HCEC 1CT (cell line): ENCODE measurements at regions not wholly inside any gene's neighbourhood (a gene's known extent, or its start where the extent isn't known, plus 50 kb on each side); places are given as distances from the start of the nearest gene placed in this dataset.

Experiments
- DNase-seq: peaks from one replicate; pipeline ENCODE4 v3.0.0-alpha.2; 2017

DNA sequence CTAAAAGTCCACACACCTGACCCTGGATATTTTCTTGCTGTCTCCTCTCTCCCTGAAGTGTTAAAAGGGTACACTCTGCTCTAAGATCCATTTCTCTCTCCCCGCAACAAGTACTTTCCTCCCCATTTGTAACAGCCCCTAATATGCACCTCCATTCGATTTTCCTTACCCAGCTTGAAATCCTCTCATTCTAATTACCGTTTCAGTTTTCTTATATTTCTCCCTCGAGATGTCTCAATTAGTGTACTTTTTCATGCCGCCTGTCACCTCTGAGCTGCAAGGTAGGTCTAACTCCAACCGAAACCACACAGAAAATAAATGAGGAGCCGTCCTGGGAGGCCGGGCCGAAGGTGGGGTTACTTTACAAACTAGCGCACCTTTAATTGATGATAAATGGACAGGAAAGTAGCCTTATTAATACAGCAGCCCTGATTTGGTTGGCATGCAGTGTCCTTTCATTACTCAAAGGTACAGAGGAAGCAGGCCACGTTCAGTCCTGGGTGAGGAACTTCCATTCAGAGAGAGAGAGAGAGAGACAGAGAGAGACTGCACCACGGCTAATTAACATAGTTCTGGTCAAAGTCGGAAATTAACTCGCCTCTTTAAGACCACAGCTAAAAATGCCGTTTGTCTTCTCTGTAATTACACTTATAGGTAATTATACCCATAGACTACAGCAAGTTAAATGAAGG is 319.9 kb downstream of the ARRDC4 start:
- DNase-seq, result no peak

DNA sequence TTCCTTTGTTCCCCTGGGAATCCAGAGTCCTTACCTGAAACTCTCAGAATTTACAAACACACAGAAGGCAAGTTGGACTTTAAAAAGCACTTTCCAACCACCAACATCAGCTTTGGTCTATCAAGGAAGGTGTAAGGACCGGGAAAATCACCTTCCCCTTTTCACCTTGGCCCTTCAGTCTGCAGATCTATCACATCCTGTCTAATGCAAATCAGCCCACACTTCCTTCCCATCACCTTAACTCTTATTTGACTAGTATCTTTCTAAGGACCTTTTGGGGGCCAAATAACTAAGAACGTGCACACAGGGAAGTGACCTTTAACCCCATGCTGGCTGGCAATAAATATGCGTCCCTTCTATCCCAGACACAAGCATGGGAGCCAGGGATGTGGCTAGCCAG is 320.6 kb downstream of the ARRDC4 start:
- no peak for DNase-seq

DNA sequence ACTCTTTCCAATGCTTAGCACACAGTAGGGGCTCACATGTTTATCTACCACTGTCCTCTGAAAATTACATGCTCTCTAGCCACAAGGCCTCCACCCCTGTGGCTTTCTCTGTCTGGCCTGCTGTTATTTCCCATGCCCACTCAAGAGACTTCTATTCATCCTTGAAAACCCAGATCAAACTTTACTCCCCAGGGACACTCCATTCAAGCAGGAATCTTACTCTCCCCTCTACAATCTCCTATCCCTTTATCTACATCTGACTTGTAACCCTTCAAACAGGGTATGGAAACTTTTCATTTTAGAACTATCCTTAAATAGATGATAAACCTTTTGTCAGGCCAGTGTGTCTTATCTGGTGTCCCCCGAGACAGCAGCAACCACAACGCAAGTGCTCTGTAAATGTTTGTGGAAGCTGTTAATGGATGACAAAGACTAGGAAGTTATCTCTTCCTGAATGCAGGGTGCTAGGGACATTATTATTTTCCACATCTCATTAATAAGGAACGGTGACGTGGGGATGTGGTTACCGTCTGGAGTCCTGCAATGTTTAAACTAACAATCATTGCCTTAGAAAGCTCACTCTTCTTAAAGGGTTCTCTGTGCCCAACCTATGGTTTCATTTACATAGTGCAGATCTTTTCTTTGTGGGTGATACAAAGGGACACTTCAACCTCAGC is 322.3 kb downstream of the ARRDC4 start:
- no peak for DNase-seq

DNA sequence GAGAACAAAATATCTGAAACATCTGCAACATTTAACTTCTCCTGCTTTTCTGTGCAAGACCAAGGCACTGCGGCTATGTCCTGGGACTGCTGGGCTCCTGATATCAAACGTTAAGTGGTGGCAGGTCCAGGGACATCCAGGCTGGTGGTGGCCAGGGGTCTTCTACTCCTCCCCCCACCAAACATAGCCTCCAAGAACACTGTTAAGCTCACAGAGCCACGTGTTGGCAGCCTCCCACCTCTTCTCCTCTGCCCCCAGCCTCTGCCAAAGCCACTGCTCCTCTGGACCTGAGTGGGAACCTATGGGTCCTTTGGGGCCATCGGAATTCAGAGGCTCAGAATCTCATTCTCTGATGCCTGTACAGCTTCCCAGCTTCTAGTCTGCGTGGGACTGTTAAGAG is 325.7 kb downstream of the ARRDC4 start:
- no peak for DNase-seq

DNA sequence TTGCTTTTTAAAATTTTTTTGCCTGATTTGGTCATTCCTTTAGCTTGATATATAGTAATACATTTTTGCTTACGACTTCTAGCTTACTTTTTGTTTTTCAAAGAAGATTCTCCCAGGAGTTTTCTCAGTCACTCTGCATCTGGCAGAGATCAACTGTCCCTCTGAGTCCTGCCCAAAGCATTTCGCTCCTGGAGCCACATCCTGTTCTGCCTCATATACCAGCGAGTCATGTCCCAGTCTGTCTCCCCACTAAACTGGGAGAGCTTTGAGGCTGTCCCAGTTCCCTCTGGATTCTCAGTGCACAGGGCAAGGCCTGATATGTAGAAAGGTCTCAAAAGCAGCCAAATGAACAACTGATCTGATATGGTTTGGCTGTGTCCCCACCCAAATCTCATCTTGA is 326.3 kb downstream of the ARRDC4 start:
- DNase-seq, result no peak

DNA sequence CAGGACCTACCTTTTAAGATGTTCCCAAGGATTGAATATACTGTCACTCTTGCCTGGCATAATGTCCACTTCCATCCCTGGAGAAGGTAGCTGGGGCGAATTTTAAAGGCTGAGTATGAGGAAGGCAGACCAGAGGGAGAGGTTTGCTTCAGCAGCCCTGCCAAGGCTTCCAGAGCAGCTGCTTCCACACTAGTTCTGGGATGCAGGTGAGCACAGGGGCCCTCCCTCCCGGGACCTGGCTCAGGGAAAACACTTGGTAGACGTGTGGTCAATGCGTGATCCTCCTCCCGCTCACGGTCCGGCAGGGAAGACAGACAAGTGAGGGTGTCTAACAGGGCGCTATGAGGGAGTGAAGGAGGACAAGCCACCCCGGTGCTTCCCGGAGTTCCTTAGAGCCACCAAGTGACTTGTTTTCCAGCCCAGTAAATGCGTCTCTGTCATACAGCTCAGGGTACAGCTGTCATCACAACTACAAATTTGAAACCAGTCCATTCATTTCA is 327.6 kb downstream of the ARRDC4 start:
- no peak for DNase-seq

DNA sequence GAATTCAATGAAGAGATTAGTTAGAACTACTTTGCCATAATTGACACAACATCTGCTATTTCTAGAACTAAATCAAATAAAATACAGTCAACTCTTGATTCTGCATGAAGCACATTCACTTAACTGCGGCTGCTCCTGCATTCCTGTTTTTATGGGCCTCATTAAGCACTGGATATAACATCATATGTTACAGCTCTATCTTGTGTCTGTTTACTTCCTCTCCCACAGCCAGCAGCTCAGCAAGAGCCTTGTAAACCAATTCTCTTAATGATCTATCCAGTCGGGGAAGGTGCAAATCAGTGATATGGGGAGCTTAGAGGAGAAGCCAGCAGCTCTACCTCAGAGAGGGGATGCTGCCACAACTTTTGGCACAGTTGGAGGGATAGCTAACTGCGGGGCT is 329.2 kb downstream of the ARRDC4 start:
- no peak for DNase-seq

DNA sequence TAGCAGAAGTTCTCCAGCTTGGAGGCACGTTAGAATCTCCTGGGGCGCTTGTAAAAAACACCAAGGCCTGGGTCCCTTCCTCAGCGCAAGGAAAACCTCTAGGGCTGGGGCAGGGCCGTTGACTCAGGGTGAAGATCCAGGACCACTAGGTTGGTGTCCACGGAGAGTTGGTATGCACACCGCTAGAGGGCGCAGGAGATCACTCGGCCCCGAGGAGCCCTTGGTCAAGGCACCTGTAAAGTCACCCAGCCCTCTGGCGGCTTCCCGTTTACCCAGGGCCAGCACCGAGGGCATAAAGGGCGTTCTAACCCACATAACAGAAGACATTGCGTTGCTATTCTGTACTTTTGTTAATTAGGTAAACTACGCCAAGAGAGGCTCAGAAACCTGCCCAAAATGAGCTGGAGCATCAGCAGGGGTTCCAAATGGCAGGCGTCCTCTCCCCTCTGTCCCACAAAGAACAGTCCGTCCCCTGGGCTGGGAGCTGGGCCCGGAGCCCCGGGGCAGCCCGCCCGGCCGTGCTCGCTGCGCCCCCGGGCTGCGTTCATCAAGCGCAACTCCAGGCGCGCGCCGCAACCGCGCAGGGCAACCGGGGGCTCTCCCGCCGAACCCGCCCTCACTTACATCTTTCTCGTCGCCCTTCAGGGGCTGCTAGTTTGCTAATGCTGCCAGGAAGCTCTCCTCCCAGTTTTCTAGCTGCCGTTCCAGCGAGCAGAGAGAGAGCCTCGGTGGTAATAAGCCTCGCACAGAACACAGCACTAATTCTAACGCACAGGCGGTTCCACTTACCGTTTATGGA is 332.1 kb downstream of the ARRDC4 start:
- DNase-seq, result no peak

DNA sequence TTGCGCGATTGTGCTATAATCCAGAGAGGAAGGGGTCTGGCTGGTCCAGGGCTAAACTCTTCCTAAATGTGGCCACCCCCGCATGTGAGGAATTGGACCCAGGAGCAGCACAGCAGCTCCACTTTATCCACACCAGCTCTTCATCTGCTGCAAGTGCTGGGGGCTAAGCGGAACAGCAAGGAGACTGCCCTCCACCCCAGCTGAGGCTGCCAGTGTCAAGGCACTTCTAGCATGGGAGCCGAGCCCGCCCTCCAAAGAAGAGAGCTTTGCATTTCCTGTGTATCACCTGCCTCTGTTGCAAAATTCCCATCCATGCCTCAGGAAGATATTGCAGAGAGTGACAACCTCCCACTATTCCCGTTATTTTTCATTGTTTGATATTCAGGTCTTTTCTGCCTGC is 333.6 kb downstream of the ARRDC4 start:
- no peak for DNase-seq

DNA sequence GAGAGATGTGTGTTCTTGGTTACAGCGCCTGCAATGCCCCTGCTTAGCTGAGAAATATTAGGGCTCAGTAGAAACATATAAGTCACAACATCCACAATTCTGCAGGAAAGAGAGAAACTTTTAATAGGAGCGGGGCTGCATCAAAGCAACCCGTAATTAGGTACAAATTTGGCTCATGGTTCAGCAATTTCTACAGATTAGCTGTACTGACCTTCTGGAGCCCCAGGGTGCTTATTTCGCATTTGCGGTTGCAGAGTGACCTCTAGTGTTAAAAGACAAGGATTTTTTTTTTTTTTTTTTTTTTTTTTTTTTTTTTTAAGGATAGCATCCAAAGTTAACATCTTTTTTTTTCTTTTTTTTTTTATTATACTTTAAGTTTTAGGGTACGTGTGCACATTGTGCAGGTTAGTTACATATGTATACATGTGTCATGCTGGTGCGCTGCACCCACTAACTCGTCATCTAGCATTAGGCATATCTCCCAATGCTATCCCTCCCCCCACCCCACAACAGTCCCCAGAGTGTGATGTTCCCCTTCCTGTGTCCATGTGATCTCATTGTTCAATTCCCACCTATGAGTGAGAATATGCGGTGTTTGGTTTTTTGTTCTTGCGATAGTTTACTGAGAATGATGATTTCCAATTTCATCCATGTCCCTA is 334.7 kb downstream of the ARRDC4 start:
- DNase-seq, result peak; percentile 34

DNA sequence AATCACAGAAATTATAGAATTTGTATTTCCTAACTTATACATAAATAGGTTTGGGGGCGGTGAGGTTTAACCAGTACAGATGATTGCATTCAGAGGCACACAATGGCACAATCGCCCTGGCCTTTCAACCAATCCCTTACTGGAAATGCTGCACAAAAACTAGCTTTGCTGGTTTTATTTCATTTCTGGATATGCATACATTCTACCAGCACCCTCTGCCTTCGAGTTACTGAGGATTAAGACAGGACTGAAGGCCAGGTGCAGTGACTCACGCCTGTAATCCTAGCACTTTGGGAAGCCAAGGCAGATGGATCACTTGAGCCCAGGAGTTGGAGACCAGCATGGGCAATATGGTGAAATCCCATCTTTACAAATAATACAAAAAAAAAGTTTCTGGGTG is 336.1 kb downstream of the ARRDC4 start:
- no peak for DNase-seq

DNA sequence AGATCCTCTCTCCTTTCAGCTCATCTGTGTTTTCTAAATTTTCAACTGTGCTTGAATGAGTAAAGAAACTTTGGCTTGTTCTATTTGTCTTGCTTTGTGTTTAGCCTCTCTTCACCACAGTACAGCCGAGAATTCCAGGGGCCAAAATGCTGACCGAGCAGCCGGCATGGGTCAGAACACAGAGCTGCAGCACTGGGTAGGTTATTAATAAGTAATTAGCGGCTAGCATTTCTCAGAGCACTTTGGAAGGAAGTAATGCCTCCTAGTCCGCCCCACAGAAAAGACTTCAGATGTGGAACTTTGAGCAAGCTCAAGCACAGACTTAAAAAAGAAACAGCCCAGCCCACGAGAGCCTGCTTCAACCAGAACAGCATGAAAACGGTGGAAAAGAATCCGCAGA is 343.9 kb downstream of the ARRDC4 start:
- DNase-seq, result no peak

DNA sequence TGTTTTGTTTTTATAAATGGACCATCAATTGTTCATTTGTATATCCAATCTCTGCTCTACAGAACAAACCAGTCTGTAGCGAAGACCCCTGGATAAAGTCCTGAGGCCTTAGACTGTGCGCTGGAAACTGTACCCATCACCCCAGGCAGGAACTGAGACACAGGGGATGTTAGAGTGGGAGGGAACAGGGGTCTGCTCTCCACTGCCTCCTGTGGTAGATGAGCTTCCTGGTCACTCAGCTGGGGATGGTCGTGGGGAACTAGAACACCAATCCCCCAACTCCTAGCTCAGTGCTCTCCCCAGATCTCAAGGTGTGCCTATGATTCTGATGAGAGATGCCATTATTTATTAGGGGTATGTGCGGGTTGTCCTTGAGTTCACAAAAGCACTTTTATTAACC is 340.2 kb upstream of the IGF1R start:
- no peak for DNase-seq

DNA sequence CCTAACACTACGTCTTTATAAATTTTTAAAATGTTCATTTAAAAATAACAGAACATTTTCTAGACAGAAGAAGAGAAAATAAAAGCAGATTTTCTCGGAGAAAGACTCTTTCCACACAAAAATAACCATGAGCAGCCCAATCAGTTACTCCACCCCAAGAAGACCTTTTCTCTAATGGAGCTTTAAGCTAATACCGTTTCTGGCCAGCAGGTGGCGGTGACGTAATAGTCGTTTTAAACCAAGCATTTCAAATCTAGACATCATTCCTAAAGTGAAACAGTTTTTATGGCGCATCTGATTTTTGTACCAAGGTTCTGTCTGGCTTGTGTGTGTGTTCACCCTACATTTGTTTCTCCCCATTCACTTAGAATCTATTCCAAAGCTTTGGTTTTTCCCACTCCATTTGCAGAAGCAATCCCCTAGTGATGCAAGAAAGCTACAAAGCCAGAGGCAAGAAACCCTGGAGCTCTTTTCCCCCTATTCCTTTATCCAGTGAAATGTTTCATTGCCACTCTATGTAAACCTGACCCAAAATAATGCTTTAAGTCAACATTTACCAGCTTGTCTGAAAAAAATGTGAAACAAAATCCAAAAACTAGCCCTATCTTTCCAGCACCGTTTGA is 336.7 kb upstream of the IGF1R start:
- DNase-seq, result peak; percentile 42

DNA sequence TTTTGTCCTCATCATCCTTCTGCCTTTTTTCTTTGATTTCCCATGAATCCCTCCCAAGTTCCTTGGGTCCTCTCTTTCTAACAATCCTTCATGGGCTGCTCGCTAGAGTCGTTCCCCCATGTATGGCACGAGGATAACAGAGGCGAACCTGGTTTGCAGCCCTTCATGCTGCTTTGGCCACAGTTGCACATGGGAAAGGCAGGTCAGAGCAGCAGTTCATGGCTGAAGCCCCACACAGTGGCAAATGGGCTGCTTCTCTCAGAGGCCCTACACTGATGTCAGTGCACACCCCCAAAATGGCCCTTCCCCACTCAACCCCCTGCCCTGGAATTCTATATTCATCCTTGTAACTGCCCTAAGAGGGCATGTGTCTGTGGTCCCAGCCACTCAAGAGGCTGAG is 335.4 kb upstream of the IGF1R start:
- DNase-seq, result no peak

DNA sequence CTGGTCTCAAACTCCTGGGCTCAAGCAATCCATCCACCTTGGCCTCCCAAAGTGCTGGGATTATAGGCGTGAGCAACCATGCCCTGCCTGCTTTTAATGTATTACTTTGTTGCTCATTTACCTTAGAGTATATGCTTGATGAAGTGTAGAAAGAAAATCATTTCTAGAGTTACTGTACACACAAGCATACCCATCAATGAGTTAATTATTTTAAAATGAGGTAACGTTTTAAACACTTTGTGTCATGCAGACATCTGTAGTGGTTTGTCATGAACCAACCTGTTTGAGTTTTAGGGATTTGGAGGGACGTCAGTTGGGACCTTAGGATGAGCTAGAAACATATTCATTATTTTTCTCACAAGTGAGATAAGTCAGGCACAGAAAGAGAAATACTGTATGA is 332.4 kb upstream of the IGF1R start:
- DNase-seq, result no peak

DNA sequence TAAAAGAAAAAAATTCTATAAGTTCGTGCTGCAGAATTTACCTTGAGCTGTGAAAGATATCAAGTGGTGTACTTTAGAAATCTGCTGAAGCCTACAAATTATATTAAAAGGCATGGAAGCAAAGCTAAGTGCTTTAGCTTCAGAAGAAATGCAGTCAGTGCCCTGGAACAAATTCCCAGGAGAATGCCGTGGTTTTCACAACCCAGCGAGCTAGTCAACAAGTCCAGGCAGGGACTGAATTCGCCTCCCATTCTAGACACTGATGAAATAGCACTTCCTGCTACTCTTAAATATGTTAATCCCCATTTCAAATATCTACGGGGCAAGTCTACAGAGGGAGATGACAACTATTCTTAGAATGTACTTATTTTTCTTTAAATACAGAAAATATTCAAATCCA is 326.4 kb upstream of the IGF1R start:
- no peak for DNase-seq

DNA sequence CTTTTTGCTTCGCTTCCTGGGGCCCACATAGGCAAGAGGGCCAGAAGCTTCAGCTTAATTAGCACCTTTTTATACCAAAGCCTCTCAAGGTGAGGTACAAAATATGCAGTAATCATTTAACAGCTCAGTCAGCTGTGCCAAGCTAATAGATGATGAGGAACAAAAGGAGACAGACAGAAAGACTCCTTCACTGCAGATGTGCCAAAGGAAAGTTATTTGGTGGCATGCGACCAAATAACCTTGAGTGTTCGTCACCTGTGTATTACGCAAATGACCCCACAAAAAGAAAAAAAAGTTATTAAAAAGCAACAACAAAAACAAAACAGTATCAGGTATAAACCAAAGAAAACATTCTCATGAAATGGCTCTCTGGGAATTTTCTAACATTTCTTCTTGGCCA is 325.8 kb upstream of the IGF1R start:
- DNase-seq, result no peak

DNA sequence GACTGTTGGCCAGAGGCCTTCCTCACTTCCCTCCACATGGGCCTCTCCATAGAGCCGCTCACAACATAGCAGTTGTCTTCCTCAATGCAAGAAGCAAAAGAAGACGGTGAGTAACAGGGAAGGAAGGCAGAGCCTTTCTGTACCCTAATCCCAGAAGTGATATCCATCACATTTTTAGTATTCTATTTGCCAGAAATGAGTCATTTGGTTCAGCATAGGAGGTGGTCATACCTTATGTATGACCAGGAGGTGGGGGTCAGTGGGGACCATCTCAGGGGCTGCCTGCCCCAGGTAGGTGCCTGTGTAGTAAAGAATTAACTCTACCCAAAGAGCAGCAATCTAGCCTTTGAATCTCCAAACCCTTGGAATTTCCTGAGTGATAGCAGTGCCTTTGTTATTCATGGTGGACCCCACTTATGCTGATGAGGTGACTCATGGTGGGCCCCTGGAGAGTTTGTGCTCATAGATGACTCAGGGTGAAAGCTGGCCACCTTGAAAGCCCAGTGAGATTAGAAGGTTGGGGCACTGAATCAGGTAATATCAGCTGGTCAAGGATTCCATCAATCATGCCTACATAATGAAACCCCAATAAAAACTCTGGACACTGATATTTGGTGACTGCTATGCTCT is 323.9 kb upstream of the IGF1R start:
- no peak for DNase-seq

DNA sequence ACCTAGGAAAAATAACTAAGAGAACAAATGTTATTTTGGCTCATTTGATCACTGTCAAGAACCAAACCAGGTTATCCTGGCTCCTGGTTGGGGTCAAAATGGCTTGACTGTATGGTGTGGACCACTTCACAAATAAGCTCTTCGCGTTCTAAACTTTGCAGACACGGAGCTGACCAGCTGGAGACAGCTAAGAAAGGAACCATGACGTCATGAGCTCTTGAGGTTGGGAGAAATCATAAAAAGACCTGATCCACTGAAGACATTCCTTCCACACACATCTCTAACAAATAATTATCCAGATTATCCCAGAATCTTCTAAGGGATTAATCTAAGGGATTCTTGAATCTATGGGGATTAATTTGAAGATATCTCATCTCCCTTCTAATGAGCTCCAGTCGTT is 321.5 kb upstream of the IGF1R start:
- no peak for DNase-seq

DNA sequence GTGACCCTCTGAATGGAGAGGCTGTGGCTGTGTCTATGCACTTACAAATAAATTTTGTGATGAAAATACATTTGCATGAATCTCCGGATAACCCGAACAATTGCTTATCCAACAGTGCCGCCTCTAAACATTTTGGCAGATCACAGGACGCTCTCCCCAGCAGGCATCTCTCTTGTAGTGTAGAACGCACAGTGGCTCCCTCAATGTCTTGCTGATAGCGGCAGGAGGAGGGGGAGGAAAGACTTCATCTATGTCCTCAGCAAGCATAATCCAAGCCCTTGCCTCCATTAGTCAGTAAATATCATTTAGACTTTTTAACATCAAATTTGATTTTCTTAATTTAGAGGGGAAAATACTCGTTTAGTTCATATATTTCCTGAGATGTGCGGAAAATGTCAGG is 318.1 kb upstream of the IGF1R start:
- no peak for DNase-seq

DNA sequence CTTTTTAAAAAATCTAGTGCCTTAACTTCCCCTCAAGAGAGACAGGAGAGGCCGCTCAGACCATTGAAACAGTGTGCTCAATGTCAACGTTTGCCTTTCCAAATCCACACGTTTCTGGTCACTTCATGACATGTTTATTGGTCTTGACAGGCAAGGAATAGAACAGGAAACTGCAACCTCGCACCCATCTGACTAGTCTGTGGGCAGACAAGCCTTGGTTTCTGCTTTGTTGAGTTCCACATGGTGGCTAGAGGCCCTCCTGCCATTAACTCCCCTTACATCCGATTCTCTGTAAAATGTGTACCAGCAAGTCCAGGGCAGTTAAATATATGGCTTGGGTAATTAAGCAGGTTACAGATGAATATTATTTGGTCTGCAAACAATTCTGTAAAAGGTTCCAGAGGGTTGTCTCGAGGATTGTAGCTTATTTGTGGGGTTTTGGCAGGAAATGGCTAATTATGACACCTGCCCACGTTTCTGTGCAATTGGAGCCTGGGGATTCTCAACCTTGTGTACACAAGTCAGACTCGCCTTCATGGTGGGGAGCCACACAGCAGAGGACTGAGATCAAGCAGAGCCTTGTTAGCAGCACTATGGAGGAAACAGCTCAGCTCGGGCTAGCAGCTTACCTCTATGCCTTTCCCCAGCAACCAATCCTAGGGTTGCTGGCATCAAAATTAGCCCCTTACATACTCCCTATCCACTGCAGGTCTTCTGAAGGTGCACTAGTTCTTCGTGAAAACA is 317.5 kb upstream of the IGF1R start:
- no peak for DNase-seq
